MM.1S (cell line): ENCODE measurements at regions not wholly inside any gene's neighbourhood (a gene's known extent, or its start where the extent isn't known, plus 50 kb on each side); places are given as distances from the start of the nearest gene placed in this dataset.

Experiments used
- DNase-seq: peaks from one replicate; pipeline ENCODE4 v3.0.0-alpha.2; 2015
- H2AFZ ChIP-seq: fragments of 300-600 bp; sonication (generic); 2 replicates; pipeline ENCODE4 v1.6.0; 2016; ENCODE audit warnings: antibody characterized with exemption, low read length
- H3F3A ChIP-seq: fragments of 300-600 bp; sonication (generic); 2 replicates; pipeline ENCODE4 v1.6.1; 2016; ENCODE audit warnings: mild to moderate bottlenecking, antibody characterized with exemption, low read length, moderate library complexity, mixed read lengths; ENCODE audit not compliant: insufficient read depth
- H3K27ac ChIP-seq: fragments of 300-600 bp; sonication (generic); 2 replicates; pipeline ENCODE4 v1.5.1; 2016; ENCODE audit warnings: mild to moderate bottlenecking, low read length
- H3K27me3 ChIP-seq: fragments of 300-600 bp; sonication (generic); replicated peaks from 2 replicates; pipeline ENCODE4 v1.6.0; 2016; ENCODE audit warnings: low read length; ENCODE audit not compliant: insufficient read depth
- H3K36me3 ChIP-seq: fragments of 300-600 bp; sonication (generic); replicated peaks from 2 replicates; pipeline ENCODE4 v1.6.1; 2016; ENCODE audit warnings: mild to moderate bottlenecking, low read length, mixed read lengths; ENCODE audit not compliant: insufficient read depth
- H3K4me1 ChIP-seq: fragments of 300-600 bp; sonication (generic); 2 replicates; pipeline ENCODE4 v1.6.1; 2016; ENCODE audit warnings: low read length, mixed read lengths
- H3K4me2 ChIP-seq: fragments of 300-600 bp; sonication (generic); 2 replicates; pipeline ENCODE4 v1.6.0; 2016; ENCODE audit warnings: low read depth, low read length
- H3K4me3 ChIP-seq: fragments of 300-600 bp; sonication (generic); 2 replicates; pipeline ENCODE4 v1.5.1; 2016; ENCODE audit warnings: low read length, mixed read lengths
- H3K79me2 ChIP-seq: fragments of 300-600 bp; sonication (generic); 2 replicates; pipeline ENCODE4 v1.6.1; 2016; ENCODE audit warnings: mixed run types, low read length, mixed read lengths
- H3K9ac ChIP-seq: fragments of 300-600 bp; sonication (generic); 2 replicates; pipeline ENCODE4 v1.6.1; 2016; ENCODE audit warnings: low read length, mixed read lengths
- H3K9me2 ChIP-seq: fragments of 300-600 bp; sonication (generic); replicated peaks from 2 replicates; pipeline ENCODE4 v1.6.1; 2016; ENCODE audit warnings: mild to moderate bottlenecking, low read length, mixed read lengths; ENCODE audit not compliant: insufficient read depth
- H3K9me3 ChIP-seq: fragments of 300-600 bp; sonication (generic); replicated peaks from 2 replicates; pipeline ENCODE4 v1.6.1; 2016; ENCODE audit warnings: mild to moderate bottlenecking, low read length, mixed read lengths; ENCODE audit not compliant: insufficient read depth
- H4K20me1 ChIP-seq: fragments of 300-600 bp; sonication (generic); 2 replicates; pipeline ENCODE4 v1.6.1; 2016; ENCODE audit warnings: mild to moderate bottlenecking, low read length, moderate library complexity, mixed read lengths; ENCODE audit not compliant: insufficient read depth
- EZH2 ChIP-seq: fragments of 300-600 bp; sonication (generic); optimal IDR thresholded peaks from 2 replicates; pipeline ENCODE3; 2017; ENCODE audit warnings: low read depth, mild to moderate bottlenecking, antibody characterized with exemption, low read length, mixed read lengths
- EZH2phosphoT487 ChIP-seq: fragments of 300-600 bp; sonication (generic); IDR thresholded peaks from 2 replicates; pipeline ENCODE4 v1.6.1; 2018; ENCODE audit warnings: antibody characterized with exemption, low read length
- TF ChIP-seq, protein P1 (sequence below): fragments of 300-600 bp; sonication (generic); IDR thresholded peaks from 2 replicates; pipeline ENCODE4 v1.5.1; 2016; ENCODE audit warnings: antibody characterized with exemption, low read length, mixed read lengths

DNA sequence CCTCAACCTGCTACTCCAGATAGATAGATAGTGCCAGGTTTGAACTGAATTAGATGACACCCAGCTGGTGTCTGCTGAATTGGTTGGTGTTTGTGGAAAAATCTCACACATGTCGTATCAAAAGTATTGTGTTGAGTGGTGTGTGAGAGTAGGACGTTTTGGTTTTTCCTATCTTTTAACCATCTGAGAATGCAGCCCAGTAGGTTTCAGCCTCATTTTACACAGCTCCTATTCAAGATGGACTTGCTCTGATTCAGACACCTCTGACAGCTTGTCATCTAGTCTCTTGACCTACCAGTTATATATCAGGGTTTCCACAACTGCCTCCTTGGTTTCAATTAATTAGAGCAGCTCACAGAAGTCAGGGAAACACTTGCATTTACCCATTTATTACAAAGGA, 254.4 kb downstream of the KTN1 start:
- Histone ChIP-seq H3K9me2 (no peaks in the 10 kb centered on the region), H3K9me3 (no peaks in the 10 kb centered on the region), H3K9ac (no peak overlapping the region), H2AFZ (no peak overlapping the region), H3K4me2 (no peak overlapping the region), H3K4me1 (no peaks in the 10 kb centered on the region), H3F3A (no peaks in the 10 kb centered on the region), H3K4me3 (no peak overlapping the region), H3K79me2 (no peaks in the 10 kb centered on the region), H3K27ac (no peak overlapping the region), H3K36me3 (no peaks in the 10 kb centered on the region), H3K27me3 (no peaks in the 10 kb centered on the region), H4K20me1 (no peaks in the 10 kb centered on the region)
- TF ChIP-seq, protein P1, sequence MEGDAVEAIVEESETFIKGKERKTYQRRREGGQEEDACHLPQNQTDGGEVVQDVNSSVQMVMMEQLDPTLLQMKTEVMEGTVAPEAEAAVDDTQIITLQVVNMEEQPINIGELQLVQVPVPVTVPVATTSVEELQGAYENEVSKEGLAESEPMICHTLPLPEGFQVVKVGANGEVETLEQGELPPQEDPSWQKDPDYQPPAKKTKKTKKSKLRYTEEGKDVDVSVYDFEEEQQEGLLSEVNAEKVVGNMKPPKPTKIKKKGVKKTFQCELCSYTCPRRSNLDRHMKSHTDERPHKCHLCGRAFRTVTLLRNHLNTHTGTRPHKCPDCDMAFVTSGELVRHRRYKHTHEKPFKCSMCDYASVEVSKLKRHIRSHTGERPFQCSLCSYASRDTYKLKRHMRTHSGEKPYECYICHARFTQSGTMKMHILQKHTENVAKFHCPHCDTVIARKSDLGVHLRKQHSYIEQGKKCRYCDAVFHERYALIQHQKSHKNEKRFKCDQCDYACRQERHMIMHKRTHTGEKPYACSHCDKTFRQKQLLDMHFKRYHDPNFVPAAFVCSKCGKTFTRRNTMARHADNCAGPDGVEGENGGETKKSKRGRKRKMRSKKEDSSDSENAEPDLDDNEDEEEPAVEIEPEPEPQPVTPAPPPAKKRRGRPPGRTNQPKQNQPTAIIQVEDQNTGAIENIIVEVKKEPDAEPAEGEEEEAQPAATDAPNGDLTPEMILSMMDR = no peak
- TF ChIP-seq EZH2 (no peak), EZH2phosphoT487 (no peak)
- no peak for DNase-seq

DNA sequence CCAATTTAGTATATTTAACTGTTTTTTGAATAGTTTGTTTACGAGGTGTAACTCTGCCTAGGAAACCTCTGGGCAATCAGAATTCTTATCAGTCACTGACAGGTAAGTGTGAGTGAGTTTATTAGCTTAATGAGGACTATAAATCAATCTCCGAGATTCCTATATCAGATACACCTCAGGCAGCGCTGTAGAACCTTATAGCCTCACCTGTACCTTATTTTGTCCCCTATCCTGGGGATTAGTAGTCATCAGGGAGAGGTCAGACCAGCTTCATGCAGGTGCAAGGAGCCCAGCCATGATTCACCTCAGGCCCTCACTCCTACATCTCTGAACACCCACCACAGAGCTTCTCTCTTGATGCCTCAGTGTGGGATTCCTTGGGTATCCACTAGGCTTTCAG, 256.0 kb downstream of the KTN1 start:
- no peaks in the 10 kb centered on the region for H4K20me1 ChIP-seq
- no peaks in the 10 kb centered on the region for H3K79me2 ChIP-seq
- no peak overlapping the region for H3K4me2 ChIP-seq
- H3K4me3 ChIP-seq = no peak overlapping the region
- no peak overlapping the region for H2AFZ ChIP-seq
- no peak for DNase-seq
- no peaks in the 10 kb centered on the region for H3K27me3 ChIP-seq
- no peaks in the 10 kb centered on the region for H3K9me2 ChIP-seq
- TF ChIP-seq EZH2 (no peak), EZH2phosphoT487 (no peak)
- TF ChIP-seq, protein P1 = no peak
- H3F3A ChIP-seq = no peaks in the 10 kb centered on the region
- no peaks in the 10 kb centered on the region for H3K36me3 ChIP-seq
- no peaks in the 10 kb centered on the region for H3K9me3 ChIP-seq
- no peak overlapping the region for H3K27ac ChIP-seq
- H3K4me1 ChIP-seq = no peaks in the 10 kb centered on the region
- no peak overlapping the region for H3K9ac ChIP-seq

DNA sequence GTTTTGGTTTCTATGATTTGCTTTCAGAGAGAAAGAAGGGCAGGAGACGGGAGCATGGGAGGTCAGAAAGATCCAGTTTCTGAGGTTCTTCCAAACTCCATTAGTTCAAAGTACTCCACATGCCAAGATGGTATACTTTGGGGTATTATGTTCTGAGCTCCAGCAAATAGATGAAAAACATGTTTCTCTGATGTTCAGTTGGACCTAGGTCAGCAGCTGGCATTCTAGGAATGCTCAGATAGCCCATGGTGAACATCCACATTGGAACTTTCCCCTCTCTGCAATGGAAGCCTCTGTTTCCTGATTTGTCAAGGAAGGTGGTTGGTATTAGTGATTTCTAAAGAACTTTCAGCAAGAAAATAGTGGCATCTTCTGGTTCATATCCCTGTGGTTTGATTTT, 257.5 kb downstream of the KTN1 start:
- Histone ChIP-seq H3F3A (no peaks in the 10 kb centered on the region), H3K9ac (no peak overlapping the region), H4K20me1 (no peaks in the 10 kb centered on the region), H3K9me2 (no peaks in the 10 kb centered on the region), H3K4me1 (no peaks in the 10 kb centered on the region), H3K27ac (no peak overlapping the region), H3K79me2 (no peaks in the 10 kb centered on the region), H3K36me3 (no peaks in the 10 kb centered on the region), H3K9me3 (no peaks in the 10 kb centered on the region), H2AFZ (no peak overlapping the region), H3K4me2 (no peak overlapping the region), H3K4me3 (no peak overlapping the region), H3K27me3 (no peaks in the 10 kb centered on the region)
- DNase-seq = no peak
- TF ChIP-seq EZH2phosphoT487 = no peak
- no peak for TF ChIP-seq EZH2
- TF ChIP-seq, protein P1 = no peak
